Omental fat pad (tissue), 3 donors: ENCODE measurements at regions not wholly inside any gene's neighbourhood (a gene's known extent, or its start where the extent isn't known, plus 50 kb on each side); places are given as distances from the start of the nearest gene placed in this dataset.

ENCODE experiments used
- ATAC-seq: fragments of 150-250 bp; one replicate; pipeline ENCODE4 v1.9.1; 2016; ENCODE audit warnings: mild to moderate bottlenecking, moderate library complexity; ENCODE audit not compliant: low FRiP score
- DNase-seq: peaks from one replicate; pipeline ENCODE4 v3.0.0-alpha.2; 2019; ENCODE audit warnings: low spot score
- CTCF ChIP-seq, 3 donors: fragments of 450-650 bp; IDR thresholded peaks; one replicate each; pipeline ENCODE4 v1.5.1; 2016 to 2017; ENCODE audit warnings: antibody characterized with exemption in 3 of 3, mild to moderate bottlenecking in 3 of 3, moderate library complexity in 2 of 3

- no peak for DNase-seq
- no peak for TF ChIP-seq CTCF (IDR thresholded peaks at IDR 0.05)
- ATAC-seq, result no peak
Measured at GRCh38 chr12:66741919-66742318, 63.0 kb upstream of the GRIP1 start.

- DNase-seq (no peak), ATAC-seq (no peak)
- no peak for TF ChIP-seq CTCF (IDR thresholded peaks at IDR 0.05)
Measured at GRCh38 chr12:66742508-66743367, 63.9 kb upstream of the GRIP1 start.

GRCh38 chr12:66744461-66744860 is 65.6 kb upstream of the GRIP1 start:
- ATAC-seq (no peak), DNase-seq (no peak)
- no peak for TF ChIP-seq CTCF (IDR thresholded peaks at IDR 0.05)

- DNase-seq (no peak), ATAC-seq (no peak)
- TF ChIP-seq CTCF (IDR thresholded peaks at IDR 0.05), result no peak
Measured at GRCh38 chr12:66744956-66745383, 66.1 kb upstream of the GRIP1 start.

- DNase-seq (no peak), ATAC-seq (no peak)
- no peak for TF ChIP-seq CTCF (IDR thresholded peaks at IDR 0.05)
Measured at GRCh38 chr12:66746489-66747201, 67.8 kb upstream of the GRIP1 start.

- no peak for ATAC-seq
- TF ChIP-seq CTCF (IDR thresholded peaks at IDR 0.05), result no peak
- no peak for DNase-seq
Measured at GRCh38 chr12:66751432-66752113, 72.7 kb upstream of the GRIP1 start.
